SK-N-SH (cell line): ENCODE measurements at regions not wholly inside any gene's neighbourhood (a gene's known extent, or its start where the extent isn't known, plus 50 kb on each side); places are given as distances from the start of the nearest gene placed in this dataset.

ENCODE experiments used
- CTCF ChIA-PET: fragments of 300-600, 350-600 bp; formaldehyde crosslinking; extraction: SDS; loops from one replicate; lab custom pipeline; 2021; lab: Yijun Ruan, JAX
- POLR2A ChIA-PET: fragments of 350-600 bp; sonication (Branson Sonifier 250); formaldehyde crosslinking; extraction: SDS; loops from one replicate; lab custom pipeline; 2020; ENCODE audit warnings: antibody characterized with exemption, inconsistent platforms; lab: Yijun Ruan, JAX
- DNase-seq: peaks from one replicate; pipeline ENCODE4 v3.0.0; 2012
- H2AFZ ChIP-seq: fragments of 200-600 bp; sonication (generic); 2 replicates; pipeline ENCODE4 v1.8.1; 2016; ENCODE audit warnings: antibody characterized with exemption, mild to moderate bottlenecking, low read depth
- H3F3A ChIP-seq: fragments of 200-600 bp; sonication (generic); replicated peaks from 2 replicates; pipeline ENCODE3; 2016; ENCODE audit warnings: antibody characterized with exemption, mild to moderate bottlenecking; ENCODE audit not compliant: insufficient read depth
- H3K27ac ChIP-seq, 2 experiments: fragments of 200-500 bp in 1 of 2; fragments of 200-600 bp in 1 of 2; sonication (Bioruptor generic) in 1 of 2; sonication (generic), shearing (Covaris generic) in 1 of 2; 2 replicates each; pipeline versions ENCODE4 v1.5.1 to v1.6.1; 2014 to 2016; ENCODE audit warnings: low read depth in 2 of 2, inconsistent platforms in 1 of 2, low read length in 1 of 2, mild to moderate bottlenecking in 1 of 2, mixed read lengths in 1 of 2
- H3K27me3 ChIP-seq: fragments of 200-600 bp; sonication (generic), shearing (Covaris generic); 2 replicates; pipeline ENCODE4 v1.6.1; 2016; ENCODE audit warnings: mixed run types; ENCODE audit not compliant: insufficient read depth
- H3K36me3 ChIP-seq, 2 experiments: fragments of 200-500 bp in 1 of 2; fragments of 200-600 bp in 1 of 2; sonication (Bioruptor generic) in 1 of 2; sonication (generic) in 1 of 2; replicated peaks in 1 of 2; 2 replicates each; pipeline versions ENCODE3 to v1.5.1; 2014 to 2016; ENCODE audit warnings: low read length in 1 of 2, mild to moderate bottlenecking in 1 of 2; ENCODE audit not compliant: insufficient read depth in 2 of 2, control insufficient read depth in 1 of 2
- H3K4me1 ChIP-seq, 2 experiments: fragments of 200-500 bp in 1 of 2; fragments of 200-600 bp in 1 of 2; sonication (Bioruptor generic) in 1 of 2; sonication (generic), shearing (Covaris generic) in 1 of 2; 2 replicates each; pipeline versions ENCODE4 v1.5.1 to v1.6.1; 2014 to 2016; ENCODE audit warnings: low read depth in 1 of 2, low read length in 1 of 2, mixed run types in 1 of 2; ENCODE audit not compliant: insufficient read depth in 2 of 2, control insufficient read depth in 1 of 2
- H3K4me2 ChIP-seq: fragments of 200-600 bp; sonication (generic), shearing (Covaris generic); 2 replicates; pipeline ENCODE4 v1.6.1; 2017; ENCODE audit warnings: mixed run types
- H3K4me3 ChIP-seq, 2 experiments: fragments of 200-500 bp in 1 of 2; fragments of 200-600 bp in 1 of 2; sonication (Bioruptor generic) in 1 of 2; sonication (generic), shearing (Covaris generic) in 1 of 2; 2 replicates each; pipeline versions ENCODE4 v1.5.1 to v1.8.1; 2014 to 2016; ENCODE audit warnings: low read depth in 2 of 2, inconsistent platforms in 1 of 2, low read length in 1 of 2, mild to moderate bottlenecking in 1 of 2, mixed read lengths in 1 of 2, moderate library complexity in 1 of 2
- H3K79me2 ChIP-seq: fragments of 200-600 bp; sonication (generic); 2 replicates; pipeline ENCODE4 v1.8.1; 2017; ENCODE audit warnings: mild to moderate bottlenecking; ENCODE audit not compliant: insufficient read depth
- H3K9ac ChIP-seq: fragments of 200-600 bp; sonication (generic); 2 replicates; pipeline ENCODE4 v1.6.1; 2017; ENCODE audit warnings: mixed run types
- H3K9me2 ChIP-seq: fragments of 200-600 bp; sonication (generic); 2 replicates; pipeline ENCODE4 v1.6.1; 2017; ENCODE audit warnings: mixed run types
- H3K9me3 ChIP-seq: fragments of 200-600 bp; sonication (generic); 2 replicates; pipeline ENCODE4 v1.6.1; 2017; ENCODE audit warnings: mixed run types, mild to moderate bottlenecking, moderate library complexity
- H4K20me1 ChIP-seq: fragments of 200-600 bp; sonication (generic); 2 replicates; pipeline ENCODE4 v1.6.1; 2017; ENCODE audit warnings: mild to moderate bottlenecking, mixed run types; ENCODE audit not compliant: insufficient read depth
- EZH2phosphoT487 ChIP-seq: fragments of 200-600 bp; sonication (generic); IDR thresholded peaks from 2 replicates; pipeline ENCODE4 v1.6.1; 2017; ENCODE audit warnings: low read depth, mixed run types, mild to moderate bottlenecking, antibody characterized with exemption, moderate library complexity, borderline replicate concordance
- FOXJ3 ChIP-seq: sonication (generic); formaldehyde crosslinking; IDR thresholded peaks from 2 replicates; pipeline ENCODE4 v1.5.1; 2020; ENCODE audit warnings: mild to moderate bottlenecking, missing genetic modification reagents
- IRF3 ChIP-seq: fragments of 150-350 bp; IDR thresholded peaks from 2 replicates; pipeline ENCODE4 v1.6.1; 2016; ENCODE audit warnings: mild to moderate bottlenecking, low read depth, low read length
- JUND ChIP-seq: IDR thresholded peaks from 2 replicates; pipeline ENCODE4 v1.4.0; 2012
- POLR2AphosphoS5 ChIP-seq: IDR thresholded peaks from 2 replicates; pipeline ENCODE4 v1.6.1; 2012; ENCODE audit warnings: low read depth, low read length
- RCOR1 ChIP-seq: fragments of 150-350 bp; IDR thresholded peaks from 2 replicates; pipeline ENCODE4 v1.6.1; 2017; ENCODE audit warnings: antibody characterized with exemption, low read length
- REST ChIP-seq: IDR thresholded peaks from 2 replicates; pipeline ENCODE4 v1.6.1; 2012; ENCODE audit warnings: mild to moderate bottlenecking, low read depth, low read length, moderate library complexity
- RXRA ChIP-seq: IDR thresholded peaks from 2 replicates; pipeline ENCODE4 v1.4.0; 2012; ENCODE audit warnings: low read depth, mild to moderate bottlenecking, borderline replicate concordance
- SMC3 ChIP-seq: IDR thresholded peaks from 2 replicates; pipeline ENCODE4 v1.6.1; 2012; ENCODE audit warnings: low read depth, low read length, improper control_type of control experiment
- TAF1 ChIP-seq: IDR thresholded peaks from 2 replicates; pipeline ENCODE4 v1.6.1; 2012; ENCODE audit warnings: low read depth, mild to moderate bottlenecking, low read length, moderate library complexity, borderline replicate concordance
- TCF12 ChIP-seq: IDR thresholded peaks from 2 replicates; pipeline ENCODE4 v1.4.0; 2012
- WGBS: methylation state at CpG from one replicate; pipeline ENCODE4 v1.1.6; 2017; ENCODE audit warnings: low lambda C conversion rate; 5-methylcytosine and 5-hydroxymethylcytosine counted together

- no peak for TF ChIP-seq POLR2AphosphoS5
These were observed 473.0 kb upstream of the SLC10A2 start (continued) for GRCh38 chr13:103539265-103539664.

- Histone ChIP-seq H3K9me3 (peaks cover 6% of the 10 kb centered on the region; the same call in 1 of the 2 replicates), H4K20me1 (no peaks in the 10 kb centered on the region), H3K9me2 (no peaks in the 10 kb centered on the region), H3K27ac (peak overlapping the region in 1 of 2 experiments; percentile 3; a peak in 1 of 4 replicates), H3K4me2 (no peak overlapping the region), H2AFZ (no peak overlapping the region), H3K27me3 (no peaks in the 10 kb centered on the region), H3K36me3 (no peaks in the 10 kb centered on the region), H3K4me3 (no peak overlapping the region), H3K79me2 (no peaks in the 10 kb centered on the region), H3K4me1 (peaks cover 0 to 9% of the 10 kb centered on the region in 2 experiments; a peak in 2 of 4 replicates)
- WGBS: 48% methylated on average over 3 of the region's 3 CpGs
- POLR2A ChIA-PET: no interaction called here
- TF ChIP-seq RCOR1: no peak
- TF ChIP-seq REST: no peak
- no peak for TF ChIP-seq TCF12
- no peak for TF ChIP-seq JUND
- TF ChIP-seq EZH2phosphoT487: no peak
- no peak for TF ChIP-seq SMC3
- no peak for TF ChIP-seq TAF1
- TF ChIP-seq IRF3: no peak
- TF ChIP-seq FOXJ3 (CRISPR knock-in tag): no peak
- TF ChIP-seq, all 33 proteins: peak for 0
- no peaks in the 10 kb centered on the region for H3F3A ChIP-seq
- DNase-seq: no peak
- no peak overlapping the region for H3K9ac ChIP-seq
- CTCF ChIA-PET: no interaction called here
These were observed 471.4 kb upstream of the SLC10A2 start for GRCh38 chr13:103537616-103538015.

GRCh38 chr13:103531278-103531677 is 465.1 kb upstream of the SLC10A2 start:
- no peak for DNase-seq
- Histone ChIP-seq H3K9me3 (no peaks in the 10 kb centered on the region), H3K36me3 (no peaks in the 10 kb centered on the region), H3K27me3 (no peaks in the 10 kb centered on the region), H3K4me2 (no peak overlapping the region), H3F3A (no peaks in the 10 kb centered on the region), H3K79me2 (no peaks in the 10 kb centered on the region), H3K4me3 (no peak overlapping the region), H3K27ac (no peak overlapping the region), H3K9ac (no peak overlapping the region), H3K9me2 (no peaks in the 10 kb centered on the region), H3K4me1 (no peaks in the 10 kb centered on the region), H4K20me1 (no peaks in the 10 kb centered on the region), H2AFZ (no peak overlapping the region)
- 43% methylated on average over 1 of the region's 1 CpG for WGBS
- ChIA-PET POLR2A (no interaction called here), CTCF (interaction anchor here (1.0 kb wide), 1 partner anchor 9 kb away, joined by 3 read pairs; no protein-coding TSS in a partner anchor)
- TF ChIP-seq JUND (no peak), RXRA (no peak)
